ENCODE measurements at regions not wholly inside any gene's neighbourhood (a gene's known extent, or its start where the extent isn't known, plus 50 kb on each side); places are given as distances from the start of the nearest gene placed in this dataset.

DNA sequence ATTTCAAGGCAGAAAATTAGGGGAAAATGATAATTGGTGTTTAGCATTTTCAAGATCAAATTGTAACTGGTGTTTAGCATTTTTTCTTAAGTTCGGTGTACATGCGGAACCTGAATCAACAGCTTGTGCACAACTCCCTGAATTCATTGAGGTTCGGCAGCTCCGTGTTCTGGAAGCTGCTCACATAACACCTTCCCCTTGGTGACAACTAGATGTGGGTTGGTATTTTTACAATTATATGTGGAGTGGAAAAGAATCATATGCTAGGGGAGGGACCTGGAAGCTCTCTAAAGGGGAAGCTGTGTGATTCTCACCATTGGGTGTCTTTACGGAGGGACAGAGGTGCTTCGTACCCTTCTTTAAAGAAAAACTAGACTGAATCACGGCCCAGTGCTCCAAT is 199.0 kb upstream of the MTNR1B start:
- H3K4me3 ChIP-seq (replicated peaks in 1 of 3; ENCODE audit: insufficient read depth in 1 of 3, low read depth in 2 of 3, low read length in 3 of 3), result no peak overlapping the region
- ATAC-seq (no peak), DNase-seq (ENCODE audit: low spot score) (no peak), FAIRE-seq (no peak)
- H3K9ac ChIP-seq (ENCODE audit: insufficient read depth, low read depth, low read length), result no peak overlapping the region
- H3K4me1 ChIP-seq (ENCODE audit: insufficient read depth, low read length), result no peaks in the 10 kb centered on the region
- 52% methylated on average over 7 of the region's 7 CpGs for WGBS (ENCODE audit: low lambda C conversion rate)
- no peak overlapping the region for H2AFZ ChIP-seq (ENCODE audit: low read length)
- intact Hi-C loops (cut with micrococcal nuclease; ENCODE audit: unreplicated experiment) (no loop called here), in situ Hi-C loops (cut with HindIII; ENCODE audit: extremely low pct_ligation_motif_present, low pct_unique_long_range_greater_than_20kb) (no loop called here)
- ChIA-PET POLR2A (no interaction called here), CTCF (ENCODE audit: low intra/inter-chr PET ratio, low total read pairs) (no interaction called here)
- TF ChIP-seq TARDBP (CRISPR knock-in tag; IDR thresholded peaks at IDR 0.05) (no peak), CBX1 (IDR thresholded peaks at IDR 0.05; ENCODE audit: low read depth) (no peak), ZNF451 (CRISPR knock-in tag; IDR thresholded peaks at IDR 0.05) (no peak), BCL6 (CRISPR knock-in tag; IDR thresholded peaks at IDR 0.05) (no peak), TGIF2 (CRISPR knock-in tag; IDR thresholded peaks at IDR 0.05) (no peak), SPEN (CRISPR knock-in tag; IDR thresholded peaks at IDR 0.05; ENCODE audit: low read depth) (no peak), DR1 (CRISPR knock-in tag; IDR thresholded peaks at IDR 0.05) (no peak), MED8 (CRISPR knock-in tag; IDR thresholded peaks at IDR 0.05; ENCODE audit: insufficient replicate concordance) (no peak), SAP130 (CRISPR knock-in tag; IDR thresholded peaks at IDR 0.05; ENCODE audit: low read depth) (no peak), ZSCAN9 (CRISPR knock-in tag; IDR thresholded peaks at IDR 0.05; ENCODE audit: borderline replicate concordance) (no peak), GATAD1 (CRISPR knock-in tag; IDR thresholded peaks at IDR 0.05) (no peak), RBM39 (IDR thresholded peaks at IDR 0.05; ENCODE audit: low read depth, low read length, poor library complexity, severe bottlenecking) (no peak)
- TF ChIP-seq, protein P1, sequence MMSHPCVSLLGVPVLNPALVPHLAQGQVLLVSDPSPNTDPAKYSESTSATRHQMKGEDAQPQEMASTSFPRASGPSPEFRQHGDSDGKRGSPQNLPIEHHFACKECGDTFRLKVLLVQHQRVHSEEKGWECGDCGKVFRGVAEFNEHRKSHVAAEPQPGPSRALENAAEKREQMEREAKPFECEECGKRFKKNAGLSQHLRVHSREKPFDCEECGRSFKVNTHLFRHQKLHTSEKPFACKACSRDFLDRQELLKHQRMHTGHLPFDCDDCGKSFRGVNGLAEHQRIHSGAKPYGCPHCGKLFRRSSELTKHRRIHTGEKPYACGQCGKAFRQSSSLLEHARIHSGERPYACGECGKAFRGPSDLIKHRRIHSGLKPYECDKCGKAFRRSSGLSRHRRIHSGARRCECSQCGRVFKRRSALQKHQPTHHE (CRISPR knock-in tag; IDR thresholded peaks at IDR 0.05; ENCODE audit: borderline replicate concordance), result no peak
- TF ChIP-seq, protein P2, sequence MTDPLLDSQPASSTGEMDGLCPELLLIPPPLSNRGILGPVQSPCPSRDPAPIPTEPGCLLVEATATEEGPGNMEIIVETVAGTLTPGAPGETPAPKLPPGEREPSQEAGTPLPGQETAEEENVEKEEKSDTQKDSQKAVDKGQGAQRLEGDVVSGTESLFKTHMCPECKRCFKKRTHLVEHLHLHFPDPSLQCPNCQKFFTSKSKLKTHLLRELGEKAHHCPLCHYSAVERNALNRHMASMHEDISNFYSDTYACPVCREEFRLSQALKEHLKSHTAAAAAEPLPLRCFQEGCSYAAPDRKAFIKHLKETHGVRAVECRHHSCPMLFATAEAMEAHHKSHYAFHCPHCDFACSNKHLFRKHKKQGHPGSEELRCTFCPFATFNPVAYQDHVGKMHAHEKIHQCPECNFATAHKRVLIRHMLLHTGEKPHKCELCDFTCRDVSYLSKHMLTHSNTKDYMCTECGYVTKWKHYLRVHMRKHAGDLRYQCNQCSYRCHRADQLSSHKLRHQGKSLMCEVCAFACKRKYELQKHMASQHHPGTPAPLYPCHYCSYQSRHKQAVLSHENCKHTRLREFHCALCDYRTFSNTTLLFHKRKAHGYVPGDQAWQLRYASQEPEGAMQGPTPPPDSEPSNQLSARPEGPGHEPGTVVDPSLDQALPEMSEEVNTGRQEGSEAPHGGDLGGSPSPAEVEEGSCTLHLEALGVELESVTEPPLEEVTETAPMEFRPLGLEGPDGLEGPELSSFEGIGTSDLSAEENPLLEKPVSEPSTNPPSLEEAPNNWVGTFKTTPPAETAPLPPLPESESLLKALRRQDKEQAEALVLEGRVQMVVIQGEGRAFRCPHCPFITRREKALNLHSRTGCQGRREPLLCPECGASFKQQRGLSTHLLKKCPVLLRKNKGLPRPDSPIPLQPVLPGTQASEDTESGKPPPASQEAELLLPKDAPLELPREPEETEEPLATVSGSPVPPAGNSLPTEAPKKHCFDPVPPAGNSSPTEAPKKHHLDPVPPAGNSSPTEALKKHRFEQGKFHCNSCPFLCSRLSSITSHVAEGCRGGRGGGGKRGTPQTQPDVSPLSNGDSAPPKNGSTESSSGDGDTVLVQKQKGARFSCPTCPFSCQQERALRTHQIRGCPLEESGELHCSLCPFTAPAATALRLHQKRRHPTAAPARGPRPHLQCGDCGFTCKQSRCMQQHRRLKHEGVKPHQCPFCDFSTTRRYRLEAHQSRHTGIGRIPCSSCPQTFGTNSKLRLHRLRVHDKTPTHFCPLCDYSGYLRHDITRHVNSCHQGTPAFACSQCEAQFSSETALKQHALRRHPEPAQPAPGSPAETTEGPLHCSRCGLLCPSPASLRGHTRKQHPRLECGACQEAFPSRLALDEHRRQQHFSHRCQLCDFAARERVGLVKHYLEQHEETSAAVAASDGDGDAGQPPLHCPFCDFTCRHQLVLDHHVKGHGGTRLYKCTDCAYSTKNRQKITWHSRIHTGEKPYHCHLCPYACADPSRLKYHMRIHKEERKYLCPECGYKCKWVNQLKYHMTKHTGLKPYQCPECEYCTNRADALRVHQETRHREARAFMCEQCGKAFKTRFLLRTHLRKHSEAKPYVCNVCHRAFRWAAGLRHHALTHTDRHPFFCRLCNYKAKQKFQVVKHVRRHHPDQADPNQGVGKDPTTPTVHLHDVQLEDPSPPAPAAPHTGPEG (CRISPR knock-in tag; IDR thresholded peaks at IDR 0.05), result no peak
- TF ChIP-seq, protein P3, sequence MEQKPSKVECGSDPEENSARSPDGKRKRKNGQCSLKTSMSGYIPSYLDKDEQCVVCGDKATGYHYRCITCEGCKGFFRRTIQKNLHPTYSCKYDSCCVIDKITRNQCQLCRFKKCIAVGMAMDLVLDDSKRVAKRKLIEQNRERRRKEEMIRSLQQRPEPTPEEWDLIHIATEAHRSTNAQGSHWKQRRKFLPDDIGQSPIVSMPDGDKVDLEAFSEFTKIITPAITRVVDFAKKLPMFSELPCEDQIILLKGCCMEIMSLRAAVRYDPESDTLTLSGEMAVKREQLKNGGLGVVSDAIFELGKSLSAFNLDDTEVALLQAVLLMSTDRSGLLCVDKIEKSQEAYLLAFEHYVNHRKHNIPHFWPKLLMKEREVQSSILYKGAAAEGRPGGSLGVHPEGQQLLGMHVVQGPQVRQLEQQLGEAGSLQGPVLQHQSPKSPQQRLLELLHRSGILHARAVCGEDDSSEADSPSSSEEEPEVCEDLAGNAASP (CRISPR knock-in tag; IDR thresholded peaks at IDR 0.05; ENCODE audit: borderline replicate concordance), result no peak
- no peak overlapping the region for H3K4me2 ChIP-seq (ENCODE audit: low read depth, low read length)
- H3K79me2 ChIP-seq (ENCODE audit: insufficient read depth, low read length), result no peaks in the 10 kb centered on the region
- H3K9me3 ChIP-seq (ENCODE audit: low read length), result no peaks in the 10 kb centered on the region
- H3K36me3 ChIP-seq (replicated peaks in 1 of 2; ENCODE audit: control insufficient read depth in 1 of 2, insufficient read depth in 2 of 2, low read length in 2 of 2), result no peaks in the 10 kb centered on the region
- no TSS peak for BruUV-seq (replicated peaks)
- H4K20me1 ChIP-seq (ENCODE audit: insufficient read depth, low read length), result no peaks in the 10 kb centered on the region
- no peak overlapping the region for H3K27ac ChIP-seq (ENCODE audit: extremely low read length, insufficient read depth, low read length)
- no peaks in the 10 kb centered on the region for H3K27me3 ChIP-seq (ENCODE audit: control insufficient read depth in 1 of 2, insufficient read depth in 2 of 2, low read length in 2 of 2)
